OCI-LY3 (cell line): ENCODE measurements at regions not wholly inside any gene's neighbourhood (a gene's known extent, or its start where the extent isn't known, plus 50 kb on each side); places are given as distances from the start of the nearest gene placed in this dataset.

Source experiments
- H2AFZ ChIP-seq: fragments of 200-600, 300-600 bp; shearing (Covaris generic); 2 replicates; pipeline ENCODE4 v1.6.0; 2014; ENCODE audit warnings: antibody characterized with exemption, low read depth, low read length
- H3K27ac ChIP-seq: fragments of 200-600, 300-600 bp; sonication (generic); 2 replicates; pipeline ENCODE4 v1.5.1; 2014; ENCODE audit warnings: mild to moderate bottlenecking, low read length, moderate library complexity, mixed read lengths
- H3K27me3 ChIP-seq: fragments of 200-600, 300-600 bp; sonication (generic); 2 replicates; pipeline ENCODE4 v1.6.1; 2014; ENCODE audit warnings: low read depth, low read length, mixed read lengths
- H3K36me3 ChIP-seq: fragments of 200-600, 300-600 bp; sonication (generic); replicated peaks from 2 replicates; pipeline ENCODE3; 2014; ENCODE audit warnings: low read depth, low read length, mixed read lengths
- H3K4me1 ChIP-seq: fragments of 300-600, 200-600 bp; sonication (generic); 2 replicates; pipeline ENCODE4 v1.6.1; 2014; ENCODE audit warnings: low read length, mixed read lengths
- H3K4me2 ChIP-seq: fragments of 200-600, 300-600 bp; sonication (generic); 2 replicates; pipeline ENCODE4 v1.6.1; 2014; ENCODE audit warnings: low read length, mixed read lengths
- H3K4me3 ChIP-seq: fragments of 300-600, 200-600 bp; sonication (generic); 2 replicates; pipeline ENCODE4 v1.5.1; 2014; ENCODE audit warnings: antibody characterized with exemption, mild to moderate bottlenecking, low read length, moderate library complexity
- H3K79me2 ChIP-seq: fragments of 300-600, 200-600 bp; shearing (Covaris generic); 2 replicates; pipeline ENCODE4 v1.6.1; 2014; ENCODE audit warnings: mild to moderate bottlenecking, low read length, mixed read lengths
- H3K9ac ChIP-seq: fragments of 300-600, 200-600 bp; shearing (Covaris generic); 2 replicates; pipeline ENCODE4 v1.6.0; 2014; ENCODE audit warnings: mild to moderate bottlenecking, low read length, moderate library complexity
- H3K9me3 ChIP-seq: fragments of 200-600, 300-600 bp; shearing (Covaris generic); 2 replicates; pipeline ENCODE4 v1.6.1; 2014; ENCODE audit warnings: low read length, mixed read lengths; ENCODE audit not compliant: insufficient read depth
- H4K20me1 ChIP-seq: fragments of 200-600, 300-600 bp; sonication (generic); 2 replicates; pipeline ENCODE4 v1.6.1; 2016; ENCODE audit warnings: low read length, mixed read lengths; ENCODE audit not compliant: insufficient read depth
- EZH2phosphoT487 ChIP-seq: fragments of 200-600 bp; shearing (Covaris generic); IDR thresholded peaks from 2 replicates; pipeline ENCODE4 v1.6.1; 2018; ENCODE audit warnings: antibody characterized with exemption, mixed run types, low read depth
- TF ChIP-seq, protein P1 (sequence below): fragments of 200-600, 300-600 bp; sonication (generic); IDR thresholded peaks from 2 replicates; pipeline ENCODE4 v1.5.1; 2014; ENCODE audit warnings: antibody characterized with exemption, low read length, low read depth

DNA sequence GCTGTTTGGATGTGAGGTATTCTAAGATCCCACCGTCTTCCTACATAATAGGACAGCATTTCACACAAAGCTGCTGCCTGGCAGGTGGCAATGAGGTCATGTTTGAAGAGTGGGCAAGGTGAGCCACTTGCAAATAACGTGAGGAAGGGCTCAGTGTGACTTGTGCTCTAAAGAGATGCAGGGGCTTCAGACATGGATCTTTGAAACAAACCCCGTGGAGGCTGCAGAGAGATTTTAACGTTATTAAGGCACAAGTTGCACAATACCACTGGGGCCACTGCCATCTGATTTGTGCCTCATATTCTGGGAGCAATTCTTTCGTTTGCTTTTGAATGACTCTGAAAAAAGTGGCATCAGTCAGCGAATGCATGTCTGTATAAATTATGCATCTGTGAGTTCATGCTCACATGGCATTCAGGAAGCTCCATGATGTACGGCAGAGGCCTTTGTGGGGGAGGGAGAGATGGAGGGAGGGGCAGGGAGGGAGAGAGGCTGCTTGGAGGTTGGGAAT is 362.0 kb downstream of the SOX11 start:
- Histone ChIP-seq H3K9me3 (no peaks in the 10 kb centered on the region), H2AFZ (no peak overlapping the region), H4K20me1 (no peaks in the 10 kb centered on the region), H3K27me3 (no peaks in the 10 kb centered on the region), H3K4me3 (no peak overlapping the region), H3K4me1 (no peaks in the 10 kb centered on the region), H3K79me2 (no peaks in the 10 kb centered on the region), H3K9ac (no peak overlapping the region), H3K36me3 (no peaks in the 10 kb centered on the region), H3K4me2 (no peak overlapping the region), H3K27ac (no peak overlapping the region)
- no peak for TF ChIP-seq EZH2phosphoT487
- TF ChIP-seq, protein P1, sequence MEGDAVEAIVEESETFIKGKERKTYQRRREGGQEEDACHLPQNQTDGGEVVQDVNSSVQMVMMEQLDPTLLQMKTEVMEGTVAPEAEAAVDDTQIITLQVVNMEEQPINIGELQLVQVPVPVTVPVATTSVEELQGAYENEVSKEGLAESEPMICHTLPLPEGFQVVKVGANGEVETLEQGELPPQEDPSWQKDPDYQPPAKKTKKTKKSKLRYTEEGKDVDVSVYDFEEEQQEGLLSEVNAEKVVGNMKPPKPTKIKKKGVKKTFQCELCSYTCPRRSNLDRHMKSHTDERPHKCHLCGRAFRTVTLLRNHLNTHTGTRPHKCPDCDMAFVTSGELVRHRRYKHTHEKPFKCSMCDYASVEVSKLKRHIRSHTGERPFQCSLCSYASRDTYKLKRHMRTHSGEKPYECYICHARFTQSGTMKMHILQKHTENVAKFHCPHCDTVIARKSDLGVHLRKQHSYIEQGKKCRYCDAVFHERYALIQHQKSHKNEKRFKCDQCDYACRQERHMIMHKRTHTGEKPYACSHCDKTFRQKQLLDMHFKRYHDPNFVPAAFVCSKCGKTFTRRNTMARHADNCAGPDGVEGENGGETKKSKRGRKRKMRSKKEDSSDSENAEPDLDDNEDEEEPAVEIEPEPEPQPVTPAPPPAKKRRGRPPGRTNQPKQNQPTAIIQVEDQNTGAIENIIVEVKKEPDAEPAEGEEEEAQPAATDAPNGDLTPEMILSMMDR: no peak

DNA sequence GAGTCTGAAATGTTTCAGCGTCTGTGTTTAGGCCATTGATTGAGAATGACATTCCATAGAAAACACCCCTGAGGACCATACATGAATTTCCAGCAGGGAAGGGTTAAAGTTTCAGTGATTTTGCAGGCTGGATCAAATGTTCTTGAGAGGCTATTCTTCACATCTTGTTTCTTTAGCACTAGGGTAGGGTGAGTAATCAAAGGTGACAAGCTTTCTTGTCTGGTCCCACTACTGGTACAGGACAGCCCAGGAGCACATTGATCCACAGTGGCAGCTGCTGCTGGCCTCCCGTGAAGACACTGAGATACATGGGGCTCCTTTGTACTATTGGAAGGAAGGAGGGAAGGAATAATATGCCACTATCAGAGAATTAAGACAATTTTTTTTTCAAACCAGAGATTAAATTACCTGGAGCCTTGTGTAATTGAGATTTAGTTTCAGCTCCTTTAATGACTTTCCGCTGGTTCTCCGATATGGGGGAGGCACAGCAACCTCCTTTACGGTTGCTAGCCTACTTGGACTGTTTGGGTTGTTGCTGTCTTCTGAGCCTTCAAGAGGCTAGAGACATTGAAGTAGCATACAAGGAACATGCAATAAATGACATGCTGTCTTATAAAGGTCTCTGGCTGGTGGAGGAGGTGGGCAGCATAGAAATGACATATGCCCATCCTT is 368.9 kb downstream of the SOX11 start:
- Histone ChIP-seq H2AFZ (no peak overlapping the region), H4K20me1 (no peaks in the 10 kb centered on the region), H3K4me1 (no peaks in the 10 kb centered on the region), H3K27me3 (no peaks in the 10 kb centered on the region), H3K36me3 (no peaks in the 10 kb centered on the region), H3K4me2 (no peak overlapping the region), H3K27ac (no peak overlapping the region), H3K9ac (no peak overlapping the region), H3K9me3 (no peaks in the 10 kb centered on the region), H3K79me2 (no peaks in the 10 kb centered on the region), H3K4me3 (no peak overlapping the region)
- TF ChIP-seq, protein P1: no peak
- TF ChIP-seq EZH2phosphoT487: no peak

DNA sequence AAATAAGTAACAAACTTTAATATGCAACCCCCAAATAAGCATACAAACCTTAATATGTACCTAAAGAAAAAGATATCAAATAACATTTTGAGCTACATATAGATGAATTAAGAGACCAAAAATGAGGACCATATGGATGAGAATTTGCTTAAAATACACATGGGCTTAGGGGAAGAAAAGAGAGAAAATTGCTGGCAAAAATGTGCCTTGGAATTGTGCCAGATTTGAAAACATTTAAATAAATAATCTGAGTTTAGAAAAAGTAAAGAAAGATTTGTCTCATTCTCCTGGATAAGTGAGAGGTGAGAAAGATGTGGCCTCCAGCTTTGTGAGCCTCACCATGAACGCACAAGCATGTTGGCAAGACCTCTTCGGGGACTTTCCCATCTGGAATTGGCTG is 372.6 kb downstream of the SOX11 start:
- Histone ChIP-seq H3K9me3 (no peaks in the 10 kb centered on the region), H4K20me1 (no peaks in the 10 kb centered on the region), H3K4me1 (no peaks in the 10 kb centered on the region), H3K4me2 (no peak overlapping the region), H3K36me3 (no peaks in the 10 kb centered on the region), H3K9ac (no peak overlapping the region), H2AFZ (no peak overlapping the region), H3K4me3 (no peak overlapping the region), H3K27me3 (no peaks in the 10 kb centered on the region), H3K79me2 (no peaks in the 10 kb centered on the region), H3K27ac (no peak overlapping the region)
- TF ChIP-seq, protein P1: no peak
- TF ChIP-seq EZH2phosphoT487: no peak

DNA sequence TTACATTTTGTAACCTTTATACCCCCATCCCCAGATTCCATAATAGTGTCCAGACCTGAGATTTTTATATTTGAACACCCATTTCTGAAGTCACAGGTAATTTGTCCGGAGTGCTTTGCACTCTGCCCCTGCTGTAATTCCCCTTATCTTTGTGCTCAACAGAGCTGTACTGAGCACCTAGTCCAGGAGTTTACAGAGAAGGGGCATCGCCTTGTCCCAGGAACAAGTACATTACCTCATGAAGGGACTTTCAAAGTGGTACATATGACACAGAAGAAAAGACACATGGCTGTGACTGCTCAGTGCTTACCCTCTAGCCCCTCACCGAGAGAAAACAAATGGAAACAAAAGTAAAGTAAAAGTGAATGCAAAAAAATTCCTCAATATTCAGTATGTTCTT is 373.5 kb downstream of the SOX11 start:
- Histone ChIP-seq H4K20me1 (no peaks in the 10 kb centered on the region), H3K4me2 (no peak overlapping the region), H3K36me3 (no peaks in the 10 kb centered on the region)

More for the DNA sequence above, 373.5 kb downstream of the SOX11 start:
- H2AFZ ChIP-seq: no peak overlapping the region
- no peaks in the 10 kb centered on the region for H3K27me3 ChIP-seq
- H3K4me1 ChIP-seq: no peaks in the 10 kb centered on the region
- no peaks in the 10 kb centered on the region for H3K79me2 ChIP-seq
- TF ChIP-seq, protein P1: no peak
- no peak for TF ChIP-seq EZH2phosphoT487
- no peaks in the 10 kb centered on the region for H3K9me3 ChIP-seq
- H3K9ac ChIP-seq: no peak overlapping the region
- no peak overlapping the region for H3K27ac ChIP-seq
- no peak overlapping the region for H3K4me3 ChIP-seq
